HEK293 (cell line): ENCODE measurements at regions not wholly inside any gene's neighbourhood (a gene's known extent, or its start where the extent isn't known, plus 50 kb on each side); places are given as distances from the start of the nearest gene placed in this dataset.

Source experiments
- CTCF ChIA-PET: fragments of 350-600 bp; formaldehyde crosslinking; extraction: SDS; loops from one replicate; lab custom pipeline; 2021; ENCODE audit warnings: antibody characterized with exemption; lab: Yijun Ruan, JAX
- POLR2A ChIA-PET: fragments of 300-600 bp; formaldehyde crosslinking; extraction: SDS; loops from one replicate; lab custom pipeline; 2020; ENCODE audit warnings: antibody characterized with exemption, inconsistent platforms; lab: Yijun Ruan, JAX
- H3K27ac ChIP-seq: fragments of 200-500 bp; sonication (Bioruptor generic); 2 replicates; pipeline ENCODE4 v1.5.1; 2014; ENCODE audit warnings: low read depth, low read length, control low read depth, inconsistent platforms; ENCODE audit errors: extremely low read depth
- H3K36me3 ChIP-seq, 2 experiments: fragments of 200-500 bp in 1 of 2; sonication (Bioruptor generic) in 1 of 2; 1 replicate in 1 of 2; 2 replicates in 1 of 2; pipeline ENCODE4 v1.5.1; 2014 to 2017; ENCODE audit warnings: inconsistent platforms in 2 of 2, low read length in 2 of 2; ENCODE audit not compliant: control insufficient read depth in 2 of 2, insufficient read depth in 1 of 2
- H3K4me1 ChIP-seq: fragments of 200-500 bp; sonication (Bioruptor generic); 2 replicates; pipeline ENCODE4 v1.5.1; 2014; ENCODE audit warnings: mild to moderate bottlenecking, low read length, inconsistent platforms; ENCODE audit not compliant: control insufficient read depth, insufficient read depth
- H3K4me3 ChIP-seq: 2 replicates; pipeline ENCODE4 v1.5.1; 2011; ENCODE audit warnings: low read depth, mild to moderate bottlenecking, control low read depth, low read length, moderate library complexity
- H3K9me3 ChIP-seq: fragments of 200-500 bp; sonication (Bioruptor generic); 2 replicates; pipeline ENCODE4 v1.5.1; 2014; ENCODE audit warnings: low read depth, low read length, inconsistent platforms; ENCODE audit not compliant: control insufficient read depth, insufficient read depth
- GFI1B ChIP-seq: fragments of 450-650 bp; formaldehyde crosslinking; IDR thresholded peaks from 2 replicates; pipeline ENCODE4 v1.5.1; 2016; ENCODE audit warnings: missing biosample characterization, missing genetic modification characterization
- MZF1 ChIP-seq: fragments of 450-650 bp; formaldehyde crosslinking; IDR thresholded peaks from 2 replicates; pipeline ENCODE4 v1.5.1; 2017; ENCODE audit warnings: missing biosample characterization, missing genetic modification characterization, borderline replicate concordance
- PRDM4 ChIP-seq: fragments of 450-650 bp; formaldehyde crosslinking; IDR thresholded peaks from 2 replicates; pipeline ENCODE4 v1.5.1; 2017; ENCODE audit warnings: missing biosample characterization, missing genetic modification characterization
- SALL2 ChIP-seq: fragments of 450-650 bp; formaldehyde crosslinking; IDR thresholded peaks from 2 replicates; pipeline ENCODE4 v1.5.0; 2017; ENCODE audit warnings: missing biosample characterization, mild to moderate bottlenecking, missing genetic modification characterization, borderline replicate concordance
- SP2 ChIP-seq: fragments of 450-650 bp; formaldehyde crosslinking; IDR thresholded peaks from 2 replicates; pipeline ENCODE4 v1.5.1; 2016; ENCODE audit warnings: missing biosample characterization, missing genetic modification characterization
- ZNF133 ChIP-seq: fragments of 450-650 bp; formaldehyde crosslinking; IDR thresholded peaks from 2 replicates; pipeline ENCODE4 v1.5.1; 2016; ENCODE audit warnings: missing biosample characterization, missing genetic modification characterization
- ZNF157 ChIP-seq: fragments of 450-650 bp; formaldehyde crosslinking; IDR thresholded peaks from 2 replicates; pipeline ENCODE4 v1.5.1; 2016; ENCODE audit warnings: missing biosample characterization, missing genetic modification characterization
- ZNF239 ChIP-seq: fragments of 450-650 bp; formaldehyde crosslinking; IDR thresholded peaks from 2 replicates; pipeline ENCODE4 v1.5.1; 2016; ENCODE audit warnings: missing biosample characterization, missing genetic modification characterization
- ZNF292 ChIP-seq: fragments of 450-650 bp; formaldehyde crosslinking; IDR thresholded peaks from 2 replicates; pipeline ENCODE4 v1.5.1; 2016; ENCODE audit warnings: low read depth, missing biosample characterization, missing genetic modification characterization, borderline replicate concordance
- ZNF350 ChIP-seq: fragments of 450-650 bp; formaldehyde crosslinking; IDR thresholded peaks from 2 replicates; pipeline ENCODE4 v1.5.0; 2017; ENCODE audit warnings: missing biosample characterization, mild to moderate bottlenecking, missing genetic modification characterization
- ZNF530 ChIP-seq: fragments of 450-650 bp; formaldehyde crosslinking; IDR thresholded peaks from 2 replicates; pipeline ENCODE4 v1.5.1; 2016; ENCODE audit warnings: low read depth, missing biosample characterization, missing genetic modification characterization
- ZNF544 ChIP-seq: fragments of 450-650 bp; formaldehyde crosslinking; IDR thresholded peaks from 2 replicates; pipeline ENCODE4 v1.5.0; 2017; ENCODE audit warnings: missing biosample characterization, missing genetic modification characterization
- ZNF549 ChIP-seq: fragments of 450-650 bp; IDR thresholded peaks from 2 replicates; pipeline ENCODE4 v1.5.1; 2018; ENCODE audit warnings: missing biosample characterization, missing genetic modification characterization, mild to moderate bottlenecking, inconsistent platforms, moderate library complexity
- ZNF558 ChIP-seq: fragments of 450-650 bp; formaldehyde crosslinking; IDR thresholded peaks from 2 replicates; pipeline ENCODE4 v1.5.1; 2016; ENCODE audit warnings: missing biosample characterization, missing genetic modification characterization
- ZNF560 ChIP-seq: fragments of 450-650 bp; formaldehyde crosslinking; IDR thresholded peaks from 2 replicates; pipeline ENCODE4 v1.5.1; 2017; ENCODE audit warnings: missing biosample characterization, missing genetic modification characterization, borderline replicate concordance
- ZNF600 ChIP-seq: fragments of 450-650 bp; formaldehyde crosslinking; IDR thresholded peaks from 2 replicates; pipeline ENCODE4 v1.5.1; 2016; ENCODE audit warnings: missing biosample characterization, missing genetic modification characterization
- ZNF660 ChIP-seq: fragments of 450-650 bp; IDR thresholded peaks from 2 replicates; pipeline ENCODE4 v1.5.1; 2018; ENCODE audit warnings: missing biosample characterization, mild to moderate bottlenecking, missing genetic modification characterization
- ZNF664 ChIP-seq: fragments of 450-650 bp; formaldehyde crosslinking; IDR thresholded peaks from 2 replicates; pipeline ENCODE4 v1.5.1; 2016; ENCODE audit warnings: missing biosample characterization, missing genetic modification characterization
- ZNF670 ChIP-seq: fragments of 450-650 bp; formaldehyde crosslinking; IDR thresholded peaks from 2 replicates; pipeline ENCODE4 v1.5.1; 2016; ENCODE audit warnings: missing biosample characterization, missing genetic modification characterization, low read depth
- ZNF701 ChIP-seq: fragments of 450-650 bp; formaldehyde crosslinking; IDR thresholded peaks from 2 replicates; pipeline ENCODE4 v1.5.1; 2016; ENCODE audit warnings: missing biosample characterization, missing genetic modification characterization
- ZNF707 ChIP-seq: fragments of 450-650 bp; formaldehyde crosslinking; IDR thresholded peaks from 2 replicates; pipeline ENCODE4 v1.5.1; 2016; ENCODE audit warnings: missing biosample characterization, missing genetic modification characterization
- ZNF777 ChIP-seq: fragments of 450-650 bp; formaldehyde crosslinking; IDR thresholded peaks from 2 replicates; pipeline ENCODE4 v1.5.1; 2017; ENCODE audit warnings: missing biosample characterization, missing genetic modification characterization, borderline replicate concordance
- ZNF792 ChIP-seq: fragments of 450-650 bp; formaldehyde crosslinking; IDR thresholded peaks from 2 replicates; pipeline ENCODE4 v1.5.1; 2016; ENCODE audit warnings: missing biosample characterization, missing genetic modification characterization
- ZNF830 ChIP-seq: fragments of 450-650 bp; IDR thresholded peaks from 2 replicates; pipeline ENCODE4 v1.5.0; 2018; ENCODE audit warnings: missing biosample characterization, missing genetic modification characterization, low read depth, mild to moderate bottlenecking, moderate library complexity

- POLR2A ChIA-PET, result no interaction called here
- no peaks in the 10 kb centered on the region for H3K9me3 ChIP-seq
- TF ChIP-seq ZNF239 (tag by site-specific recombination) (no peak), ZNF830 (tag by site-specific recombination) (no peak), ZNF544 (no peak), ZNF530 (tag by site-specific recombination) (no peak), PRDM4 (tag by site-specific recombination) (no peak), ZNF660 (tag by site-specific recombination) (no peak), ZNF792 (tag by site-specific recombination) (no peak), SALL2 (no peak), ZNF558 (tag by site-specific recombination) (no peak), ZNF133 (no peak), ZNF664 (no peak), ZNF707 (tag by site-specific recombination) (no peak)
- TF ChIP-seq, all 188 proteins: peak for 0
- H3K36me3 ChIP-seq, result no peaks in the 10 kb centered on the region
- H3K4me1 ChIP-seq, result no peaks in the 10 kb centered on the region
- no peak overlapping the region for H3K4me3 ChIP-seq
- no peak overlapping the region for H3K27ac ChIP-seq
- CTCF ChIA-PET, result interaction anchor here (0.7 kb wide), 1 partner anchor 659 kb away, joined by 3 read pairs; no protein-coding TSS in a partner anchor
Measured at GRCh38 chr17:68662037-68662432, 60.9 kb upstream of the FAM20A start.

- Histone ChIP-seq H3K9me3 (no peaks in the 10 kb centered on the region), H3K27ac (no peak overlapping the region), H3K4me3 (no peak overlapping the region), H3K4me1 (no peaks in the 10 kb centered on the region), H3K36me3 (no peaks in the 10 kb centered on the region)
- ChIA-PET CTCF (interaction anchor here (0.7 kb wide), 1 partner anchor 659 kb away, joined by 3 read pairs; no protein-coding TSS in a partner anchor), POLR2A (no interaction called here)
- TF ChIP-seq ZNF239 (tag by site-specific recombination), result no peak
Measured at GRCh38 chr17:68661265-68662036, 60.3 kb upstream of the FAM20A start.

GRCh38 chr17:68660302-68660701 is 59.1 kb upstream of the FAM20A start:
- Histone ChIP-seq H3K36me3 (no peaks in the 10 kb centered on the region), H3K4me3 (no peak overlapping the region), H3K27ac (no peak overlapping the region), H3K9me3 (no peaks in the 10 kb centered on the region), H3K4me1 (no peaks in the 10 kb centered on the region)
- ChIA-PET POLR2A (no interaction called here), CTCF (no interaction called here)
- TF ChIP-seq GFI1B (tag by site-specific recombination) (no peak), ZNF549 (tag by site-specific recombination) (no peak), ZNF239 (tag by site-specific recombination) (no peak), ZNF600 (tag by site-specific recombination) (no peak), ZNF701 (tag by site-specific recombination) (no peak), ZNF670 (tag by site-specific recombination) (no peak), ZNF157 (no peak), ZNF350 (tag by site-specific recombination) (no peak), ZNF777 (tag by site-specific recombination) (no peak), ZNF292 (no peak), SP2 (no peak), ZNF560 (tag by site-specific recombination) (no peak), MZF1 (no peak), ZNF792 (tag by site-specific recombination) (no peak)
